ENCODE measurements at regions not wholly inside any gene's neighbourhood (a gene's known extent, or its start where the extent isn't known, plus 50 kb on each side); places are given as distances from the start of the nearest gene placed in this dataset.
A peak's percentile ranks its signal among the peaks of the same experiment; 100 is the strongest.

DNA sequence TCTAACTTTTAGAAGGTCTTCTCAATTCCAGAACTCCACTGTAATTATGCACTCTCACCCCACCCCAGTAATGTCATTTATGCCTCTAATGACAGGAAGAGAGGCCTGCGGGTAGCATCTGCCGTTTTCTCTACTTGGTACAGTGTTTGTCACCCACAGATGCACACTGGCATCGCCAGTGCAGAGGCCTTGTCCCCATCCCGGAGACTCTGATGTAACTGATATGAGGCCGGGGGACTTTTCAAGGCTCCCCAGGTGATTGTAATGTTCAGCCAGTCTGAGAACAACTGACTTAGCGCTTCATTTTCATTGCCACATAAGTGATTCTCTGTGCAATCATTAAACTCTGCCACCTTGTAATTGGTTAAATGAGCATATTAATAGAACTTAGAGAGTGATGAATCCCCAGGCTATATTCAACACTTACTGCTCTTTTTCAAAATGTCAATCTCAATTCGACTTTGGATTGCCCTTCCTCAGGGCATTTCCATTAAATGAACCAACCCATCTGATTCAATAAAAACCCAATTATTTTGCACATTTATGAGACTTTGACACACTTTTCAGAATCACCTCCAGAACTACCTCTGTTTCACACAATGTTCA is 113.2 kb downstream of the HERPUD2 start:
- no peak for DNase-seq

DNA sequence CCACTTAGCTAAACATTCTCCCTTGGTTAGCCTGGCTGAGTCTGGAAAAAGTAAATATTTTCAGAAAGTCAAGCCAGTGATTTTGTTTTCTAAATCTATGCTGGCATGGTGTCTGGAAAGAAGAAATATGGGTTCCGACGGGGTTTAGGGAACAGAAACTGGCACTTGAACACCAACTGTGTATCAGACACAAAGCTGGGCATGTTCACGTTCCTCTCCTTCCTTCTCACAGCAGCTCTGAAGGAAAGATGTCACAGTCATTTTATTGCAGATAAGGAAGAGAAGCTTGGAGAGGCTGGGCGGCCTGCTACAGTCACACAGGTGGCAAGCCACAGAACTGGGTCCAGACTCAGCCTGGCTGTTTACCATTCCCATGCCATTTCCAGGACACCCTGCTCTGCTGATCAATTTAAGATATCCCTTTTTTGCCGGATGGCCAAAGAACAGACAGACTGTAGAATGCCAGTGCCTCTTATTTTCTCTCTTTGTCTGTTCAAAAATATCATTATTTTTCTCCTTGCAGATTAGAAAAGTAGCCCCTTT is 118.8 kb downstream of the HERPUD2 start:
- no peak for DNase-seq

DNA sequence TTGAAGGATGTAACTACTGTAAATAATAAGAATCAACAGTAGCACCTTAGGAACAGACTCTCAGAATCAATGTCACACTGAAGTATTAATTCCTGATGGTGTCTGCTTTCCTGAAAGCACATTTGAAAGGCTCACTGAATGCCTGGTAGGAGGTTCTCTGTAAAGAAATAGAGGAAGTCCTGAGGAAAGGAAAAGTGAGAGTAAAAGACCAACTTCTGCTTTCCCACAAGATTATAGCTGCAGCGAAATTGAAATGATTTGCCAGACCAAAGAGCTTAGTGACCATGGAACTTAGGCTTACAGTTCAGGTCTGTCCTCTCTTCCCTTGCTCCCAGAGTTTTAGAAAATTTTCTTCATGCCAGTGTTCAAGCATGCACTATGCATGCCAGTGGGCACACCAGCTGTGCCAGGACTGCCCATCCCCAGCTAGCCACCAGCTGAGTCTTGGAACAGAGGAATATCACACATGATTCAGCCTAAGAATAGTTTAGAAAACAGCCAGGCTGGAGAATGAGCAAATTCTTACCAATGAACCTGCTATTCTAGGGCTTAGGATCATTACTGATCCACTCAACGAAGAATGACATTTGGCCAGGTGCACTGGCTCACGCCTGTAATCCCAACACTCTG is 123.2 kb downstream of the HERPUD2 start:
- no peak for DNase-seq

DNA sequence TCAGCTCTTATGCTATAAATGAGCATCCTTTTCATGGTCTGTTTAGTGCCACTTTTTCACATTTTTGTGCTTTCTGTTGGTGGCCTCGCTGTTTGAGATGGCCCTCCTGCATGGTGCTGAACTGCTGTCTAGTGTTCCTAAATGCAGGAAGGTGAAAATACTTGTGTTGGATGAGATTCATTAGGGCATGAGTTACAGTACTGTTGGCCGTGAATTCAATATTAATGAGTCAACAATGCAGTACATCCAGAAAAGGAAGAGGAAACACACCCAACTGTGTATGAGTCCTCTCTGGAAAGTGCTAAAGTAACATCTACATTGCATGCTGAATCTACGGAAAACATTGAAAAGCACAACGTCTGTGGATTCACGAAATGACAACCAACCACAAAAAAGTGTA is 124.0 kb downstream of the HERPUD2 start:
- DNase-seq, result no peak

DNA sequence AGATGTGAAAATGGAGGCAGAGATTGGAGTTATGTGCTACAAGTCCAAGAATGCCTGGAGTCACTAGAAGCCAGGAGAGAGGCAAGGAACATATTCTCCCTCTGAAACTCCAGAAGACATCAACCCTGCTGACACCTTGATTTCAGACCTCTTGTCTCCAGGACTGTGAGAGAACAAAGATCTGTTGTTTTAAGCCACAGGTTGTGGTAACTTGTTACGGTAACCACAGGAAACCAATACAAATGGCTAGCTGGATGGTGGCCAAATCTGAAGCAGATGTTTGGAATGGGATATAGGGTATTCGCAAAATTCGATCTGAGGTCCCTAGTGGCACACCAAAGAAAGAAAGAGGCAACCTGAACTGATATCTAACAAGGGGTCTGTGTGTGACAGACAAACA is 129.0 kb downstream of the HERPUD2 start:
- DNase-seq, result no peak

DNA sequence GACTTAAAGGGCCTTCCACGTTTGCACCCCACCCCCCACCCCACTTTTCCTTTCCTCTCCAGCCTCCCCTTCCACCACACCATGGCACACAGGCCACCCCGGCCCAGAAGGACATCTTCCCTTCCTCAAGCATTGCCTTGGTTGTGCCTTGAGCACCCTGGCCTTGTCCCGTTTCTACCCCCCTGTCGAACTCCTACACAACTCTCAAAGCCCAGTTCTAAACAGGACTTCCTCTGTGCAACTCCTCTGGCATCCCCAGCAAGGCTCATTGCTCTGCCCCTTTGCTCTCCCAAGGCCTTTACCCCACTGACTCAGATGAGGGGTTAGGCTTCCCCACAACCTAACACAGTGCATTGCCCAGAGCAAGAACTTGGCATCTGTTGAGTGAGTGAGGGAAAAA is 136.1 kb downstream of the HERPUD2 start:
- no peak for DNase-seq

DNA sequence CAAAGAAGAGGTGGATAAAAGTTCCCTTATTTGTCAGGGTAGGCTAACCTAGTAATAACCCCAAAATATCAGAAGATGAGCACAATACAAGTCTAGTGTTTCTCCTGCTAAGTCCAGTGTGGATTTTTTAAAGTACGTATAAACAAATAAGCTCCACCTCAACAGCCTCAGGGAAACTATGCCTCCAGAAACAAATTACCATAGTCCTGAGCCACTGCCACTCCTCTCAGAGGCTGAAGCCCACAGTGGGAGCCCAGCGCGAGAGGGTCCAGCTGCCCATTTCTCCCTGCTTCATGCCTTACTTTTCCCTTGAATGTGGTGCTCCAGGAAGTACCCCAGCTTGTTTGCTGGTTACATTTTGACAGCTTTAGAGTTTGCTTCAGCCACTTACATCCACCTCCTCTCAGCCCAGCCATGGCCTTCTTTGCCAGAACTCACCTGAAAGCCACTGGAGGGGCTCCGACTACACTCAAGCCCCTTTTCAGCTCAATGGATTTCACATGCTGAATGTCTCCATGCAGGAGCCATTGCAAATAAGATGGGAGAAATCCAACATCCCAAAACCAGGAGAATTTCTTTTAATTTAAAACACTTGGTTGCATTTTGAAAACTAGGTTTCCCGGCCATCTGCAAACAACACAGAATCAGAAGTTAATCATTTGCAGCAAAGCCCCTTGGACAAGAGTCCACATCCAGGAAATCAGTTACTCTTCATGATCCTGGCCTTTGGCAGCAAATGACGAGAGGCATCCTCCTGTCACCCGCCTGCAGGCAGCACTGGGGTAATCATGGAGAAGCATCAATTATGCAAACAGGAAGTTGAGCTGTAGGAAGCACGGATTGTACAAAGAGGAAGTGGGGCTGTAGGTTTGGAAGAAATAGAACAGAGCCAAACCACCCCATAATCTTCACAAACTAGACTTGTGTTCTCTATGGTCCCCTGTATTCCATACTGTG is 138.1 kb downstream of the HERPUD2 start:
- no peak for DNase-seq

DNA sequence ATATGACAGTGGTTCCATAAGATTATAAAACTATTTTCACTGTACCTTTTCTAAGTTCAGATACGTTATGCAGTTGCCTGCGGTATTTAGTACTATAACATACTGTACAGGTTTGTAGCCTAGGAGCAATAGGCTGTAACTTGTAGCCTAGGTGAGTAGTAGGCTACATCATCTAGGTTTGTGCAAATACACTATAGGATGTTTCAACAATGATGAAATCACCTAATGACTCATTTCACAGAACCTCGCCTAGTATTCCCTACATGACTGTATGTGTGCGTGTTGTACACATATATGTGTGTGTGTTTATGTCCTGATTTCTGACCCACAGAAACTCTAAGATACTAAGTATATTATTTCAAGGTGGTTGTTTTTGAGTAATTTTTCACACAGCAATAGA is 139.0 kb downstream of the HERPUD2 start:
- DNase-seq, result no peak

DNA sequence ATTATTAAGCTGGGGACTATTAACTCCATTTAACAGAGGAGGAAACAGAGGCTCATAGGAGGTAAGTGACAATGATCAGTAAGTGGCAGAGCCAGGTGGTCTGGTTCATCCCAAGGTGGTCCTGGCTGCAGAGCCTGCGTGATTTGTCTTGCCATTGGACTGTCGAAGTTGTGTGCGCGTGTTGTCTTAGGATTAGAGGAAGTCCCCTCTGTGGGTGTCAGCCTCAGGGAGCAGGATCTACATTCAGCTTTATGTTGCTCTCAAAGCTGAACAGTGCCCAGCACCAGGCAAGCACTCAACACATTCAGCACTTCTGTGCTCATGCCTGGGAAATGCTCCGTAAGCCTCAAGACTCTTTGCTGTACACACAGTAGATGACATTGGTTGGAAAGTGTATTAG is 139.5 kb downstream of the HERPUD2 start:
- no peak for DNase-seq

DNA sequence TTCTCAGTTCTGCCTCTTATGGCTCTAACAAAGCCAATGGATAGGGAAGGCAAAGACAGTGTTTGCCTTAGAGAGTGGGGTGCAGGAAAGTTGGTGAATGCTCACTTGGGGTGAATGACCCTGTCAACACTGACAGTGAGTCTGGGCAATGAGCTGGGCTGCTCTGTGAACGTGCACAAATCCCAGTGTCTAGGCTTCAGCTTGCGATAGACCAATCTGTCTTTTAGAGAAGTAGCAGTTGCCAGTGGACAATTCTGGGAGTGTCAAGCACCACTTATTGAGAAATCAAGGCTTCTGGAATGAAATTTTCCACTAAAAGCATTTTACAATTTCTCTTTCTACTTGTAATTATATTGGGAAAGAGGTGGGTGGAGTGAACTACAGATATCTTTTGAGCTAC is 141.4 kb downstream of the HERPUD2 start:
- no peak for DNase-seq

DNA sequence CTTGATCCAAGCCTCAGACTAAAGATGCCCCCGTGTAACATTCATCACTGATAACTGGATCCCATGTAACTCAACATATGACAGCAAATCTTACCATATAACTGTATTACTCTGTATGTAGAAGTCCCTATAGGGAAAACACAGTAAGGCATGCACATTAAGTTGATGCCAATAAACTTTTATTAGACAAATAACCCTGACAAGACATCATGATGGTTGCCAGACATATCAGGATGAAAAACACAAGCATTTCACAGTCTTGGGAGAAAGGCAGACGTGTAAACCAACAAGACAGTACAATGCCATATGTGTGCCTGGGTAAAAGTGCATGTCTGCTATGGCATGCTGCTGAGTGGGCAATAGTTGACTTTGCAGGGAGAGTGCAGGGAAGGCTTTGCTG is 142.2 kb downstream of the HERPUD2 start:
- DNase-seq, result no peak

DNA sequence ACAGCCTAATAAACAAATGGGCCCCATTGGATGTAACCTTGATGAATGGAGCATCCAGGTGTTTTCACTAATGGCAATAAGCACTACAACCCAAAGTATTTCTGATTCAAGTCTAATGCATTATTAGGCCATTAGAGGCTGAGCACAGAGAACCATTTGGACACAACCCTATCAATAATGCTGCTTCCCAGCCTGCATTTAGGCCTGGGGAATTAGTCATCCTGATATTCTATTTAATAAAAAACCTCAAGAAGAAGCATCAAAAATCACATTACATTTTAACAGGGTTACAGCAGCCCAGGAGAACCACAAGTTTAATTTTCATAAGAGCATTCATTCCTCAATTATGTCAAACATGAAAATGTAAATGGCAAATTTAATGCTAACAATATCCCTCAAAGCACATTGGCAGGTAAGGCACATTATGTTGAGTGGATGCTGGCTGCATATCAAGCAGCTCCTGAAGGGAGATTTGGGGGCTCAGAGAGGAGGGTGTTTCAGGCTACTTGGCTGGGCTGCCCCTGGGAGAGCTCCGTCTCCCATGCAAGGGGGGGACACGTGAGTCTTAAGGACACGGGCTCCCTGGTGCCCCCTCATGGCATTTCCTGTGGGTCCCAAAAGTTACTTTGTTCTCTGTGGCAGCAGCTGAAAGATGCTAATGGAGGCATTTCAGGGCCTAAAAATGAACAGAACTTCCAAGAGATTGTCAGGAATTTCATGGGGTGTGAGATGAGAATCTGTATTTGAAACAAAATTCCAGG is 143.4 kb downstream of the HERPUD2 start:
- no peak for DNase-seq

DNA sequence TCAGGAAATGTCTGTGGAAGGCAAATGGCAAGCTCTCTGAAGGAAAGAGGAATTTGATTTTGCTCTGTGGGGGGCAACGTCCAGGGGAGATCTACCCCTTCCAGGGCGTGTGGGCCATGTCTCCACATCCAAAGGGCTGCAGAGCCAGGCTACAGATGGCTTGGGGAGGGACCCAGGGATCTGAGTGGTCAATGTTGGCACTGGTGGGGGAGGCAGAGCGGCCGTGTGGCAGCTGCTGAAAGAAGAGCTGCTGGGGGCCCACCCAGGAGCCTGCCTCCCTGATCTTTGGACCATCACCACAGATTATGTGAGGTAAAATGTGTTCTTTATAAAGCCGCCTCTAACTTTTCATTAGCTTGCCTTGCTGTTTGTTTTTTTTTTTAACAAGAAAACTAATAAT is 144.1 kb downstream of the HERPUD2 start:
- DNase-seq, result no peak

DNA sequence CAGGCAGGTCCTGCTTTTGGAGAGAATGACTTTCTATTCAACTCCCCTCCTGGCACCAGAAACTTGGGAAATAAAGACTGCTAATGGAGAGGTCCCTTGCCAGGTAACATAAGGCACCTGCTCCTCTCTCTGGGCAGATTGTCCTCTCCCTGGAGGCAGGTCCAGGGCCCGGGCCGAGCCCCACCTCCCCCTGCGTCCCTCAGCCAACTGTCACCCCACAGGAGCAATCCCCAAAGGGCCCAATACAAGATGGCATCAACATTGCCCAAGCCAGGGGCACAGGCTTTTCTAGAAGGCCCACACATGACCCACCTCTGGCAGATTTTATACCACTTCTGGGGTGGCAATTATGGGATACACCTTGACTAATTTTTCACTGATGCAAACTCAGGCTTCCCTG is 145.2 kb downstream of the HERPUD2 start:
- no peak for DNase-seq

DNA sequence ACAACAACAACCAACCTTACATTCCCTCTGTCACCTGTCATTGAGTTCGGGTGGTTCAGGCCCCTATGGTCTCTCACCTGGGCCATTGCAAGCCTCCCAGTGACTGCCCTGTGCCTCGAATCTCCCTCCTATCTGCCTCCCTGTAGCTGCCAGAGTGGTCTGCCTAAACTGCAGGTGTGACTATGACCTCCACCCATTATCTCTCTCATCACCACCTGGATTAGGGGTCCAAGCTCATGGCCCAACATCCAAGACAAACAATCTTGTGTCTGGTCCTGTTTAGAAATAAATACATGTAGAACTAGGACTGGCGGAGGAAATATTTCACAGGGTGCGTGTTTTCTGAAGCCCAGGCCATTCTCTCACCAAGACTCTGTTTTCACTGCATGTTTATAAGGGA is 146.6 kb downstream of the HERPUD2 start:
- no peak for DNase-seq

DNA sequence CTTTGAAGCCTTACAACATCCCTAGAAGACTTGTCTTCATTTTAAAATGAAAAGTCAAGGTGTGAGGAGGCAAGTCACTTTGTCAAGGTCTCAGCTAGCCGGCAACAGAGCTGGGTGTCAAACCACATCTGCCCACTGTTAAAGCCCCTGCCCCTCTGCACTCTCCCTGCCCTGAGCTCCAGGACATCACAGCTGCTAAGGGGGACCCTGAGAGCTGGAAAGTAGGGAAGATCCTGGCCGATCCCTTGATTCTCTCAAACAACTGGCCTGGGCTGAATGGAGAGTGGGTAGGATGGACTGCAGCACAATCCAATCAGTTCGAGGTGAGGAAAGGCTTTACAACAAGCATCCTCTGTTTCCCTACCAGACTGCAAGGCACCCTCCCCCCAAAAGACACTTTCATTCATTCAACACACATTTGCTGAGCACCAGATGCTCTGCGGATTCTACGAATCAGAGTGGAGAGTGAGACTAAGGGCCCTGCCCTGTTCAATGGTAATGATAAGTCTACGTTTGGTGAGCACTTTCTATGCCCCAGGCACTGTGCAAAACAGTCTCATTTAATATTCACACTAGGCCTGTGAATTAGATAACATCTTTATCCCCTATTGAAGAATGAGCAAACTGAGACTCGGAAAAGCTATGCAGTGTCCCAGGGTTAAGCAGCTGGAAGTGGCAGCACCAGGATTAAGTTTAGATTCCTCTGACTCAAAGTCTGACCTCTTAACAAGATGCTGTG is 148.1 kb downstream of the HERPUD2 start:
- no peak for DNase-seq

DNA sequence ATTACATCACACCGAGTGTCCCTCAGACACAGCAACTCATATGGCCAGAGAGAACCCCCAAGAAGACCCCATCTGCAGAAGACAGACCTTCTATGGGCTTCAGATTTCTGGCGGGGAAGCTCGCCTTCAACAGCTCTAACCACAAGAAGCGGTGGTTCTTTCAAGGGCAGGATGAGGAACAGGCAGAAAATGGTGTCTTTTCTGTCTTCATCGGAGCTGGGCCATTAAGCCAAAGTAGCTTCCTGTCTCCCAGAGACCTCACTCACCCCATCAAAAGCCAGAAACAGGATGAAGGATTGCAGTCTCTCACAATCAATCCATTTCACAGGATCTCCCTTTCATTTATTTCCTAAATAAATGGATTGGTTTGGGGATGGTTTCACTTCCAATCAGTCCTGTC is 149.1 kb downstream of the HERPUD2 start:
- no peak for DNase-seq

DNA sequence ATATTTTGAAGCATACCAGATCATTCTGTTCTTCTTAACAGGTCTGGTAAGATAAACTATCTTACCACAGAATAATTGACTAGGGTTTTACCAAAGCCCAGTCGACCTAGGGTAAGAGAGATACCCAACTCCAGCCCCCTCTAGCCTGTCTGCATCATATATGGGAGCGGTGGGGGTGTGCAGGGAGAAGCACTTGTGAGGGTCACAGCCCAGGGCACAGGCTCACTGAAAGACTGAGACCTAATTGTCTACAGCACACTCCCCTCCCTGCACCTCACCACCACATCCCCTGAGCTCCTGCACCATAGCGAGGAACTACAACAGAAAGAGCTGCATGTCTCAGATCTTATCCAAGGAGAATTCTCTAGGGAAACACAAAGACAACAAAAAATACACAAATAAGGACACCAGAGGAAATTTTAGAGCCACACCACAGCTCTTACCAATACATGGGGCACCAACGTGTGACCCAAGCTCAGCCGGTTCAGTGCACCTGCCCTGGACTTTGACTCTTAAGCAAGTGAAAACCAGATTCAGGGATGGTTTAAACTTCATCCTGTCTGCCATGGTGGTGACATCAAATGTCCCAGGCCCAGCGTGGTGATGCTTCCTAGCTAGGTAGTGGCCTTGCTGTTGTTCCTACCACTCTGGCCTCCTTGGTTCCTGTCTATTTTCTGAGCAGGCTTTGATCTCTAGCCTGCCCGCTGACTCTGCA is 150.8 kb downstream of the HERPUD2 start:
- DNase-seq, result no peak

DNA sequence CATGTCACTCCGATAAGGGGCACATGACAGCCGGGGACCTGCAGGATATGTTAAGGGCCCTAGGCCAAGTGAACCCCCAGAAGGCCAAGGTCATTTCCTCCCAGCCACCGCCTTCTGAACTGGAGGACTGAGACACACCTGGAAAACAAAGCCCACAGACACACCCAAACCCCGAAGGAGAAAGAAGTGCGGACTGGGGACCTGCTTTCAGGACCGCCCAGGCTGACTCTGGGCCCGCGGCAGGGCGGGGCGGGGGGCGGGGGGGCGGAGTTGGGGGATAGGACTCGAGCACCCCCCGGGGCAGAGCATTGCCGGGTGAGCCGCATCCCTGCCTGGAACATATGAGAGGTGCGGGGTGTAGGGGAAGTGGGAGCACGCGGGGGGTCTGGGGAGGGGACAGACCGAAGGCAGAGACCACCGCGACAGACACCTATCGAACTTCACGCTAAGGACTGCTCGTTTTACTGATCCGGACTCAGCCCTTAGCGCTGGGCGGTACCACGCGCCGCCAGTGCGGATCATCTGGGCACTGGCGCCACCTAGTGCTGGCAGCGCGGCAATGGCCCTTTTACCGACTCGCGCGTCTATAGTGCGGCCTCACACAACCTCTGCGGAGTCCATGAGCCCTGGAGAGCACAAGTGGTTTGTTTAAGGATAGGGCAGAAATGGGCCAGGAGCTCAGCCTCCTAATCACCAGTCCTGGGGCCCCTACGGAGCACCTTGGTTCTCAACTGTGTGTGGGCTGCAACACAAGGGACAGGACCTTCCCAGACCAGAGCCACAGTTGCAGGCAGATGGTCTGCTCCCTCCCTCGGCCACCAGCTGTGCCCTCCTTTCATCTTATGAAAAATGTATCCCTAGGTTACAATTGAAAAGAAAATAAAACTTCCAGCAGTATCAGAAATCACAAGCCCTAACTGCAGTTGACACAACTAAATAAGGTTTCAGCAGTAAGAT is 157.6 kb downstream of the HERPUD2 start:
- peak; percentile 78 for DNase-seq

Measured in muscle of arm (tissue), 1 donor.